WTC11 (cell line): ENCODE measurements at regions not wholly inside any gene's neighbourhood (a gene's known extent, or its start where the extent isn't known, plus 50 kb on each side); places are given as distances from the start of the nearest gene placed in this dataset.

Experiments used
- ATAC-seq: fragments of 200-7000 bp; cut with Tn5 transposase; 2 replicates; pipeline ENCODE4 v1.10.0; 2021; ENCODE audit warnings: mild to moderate bottlenecking, moderate library complexity
- CTCF ChIA-PET: fragments of 300-600 bp; sonication (Branson Sonifier 250); formaldehyde crosslinking; loops from one replicate; lab custom pipeline; 2021; ENCODE audit warnings: antibody characterized with exemption; lab: Charles Lee
- POLR2A ChIA-PET: fragments of 350-600 bp; sonication (Branson Sonifier 250); formaldehyde crosslinking; loops from one replicate; lab custom pipeline; 2021; ENCODE audit warnings: antibody characterized with exemption; lab: Charles Lee
- DNase-seq: peaks from one replicate; pipeline ENCODE4 v3.0.0; 2021; ENCODE audit warnings: low spot score
- H3K27ac Mint-ChIP-seq: 2 replicates; pipeline ENCODE4 v1.8.0; 2021; ENCODE audit warnings: mixed read lengths
- H3K27me3 Mint-ChIP-seq: 2 replicates; pipeline ENCODE4 v1.8.0; 2021; ENCODE audit warnings: low read depth, mild to moderate bottlenecking, moderate library complexity, mixed read lengths
- H3K36me3 Mint-ChIP-seq: 2 replicates; pipeline ENCODE4 v1.8.0; 2021; ENCODE audit warnings: mixed read lengths
- H3K4me1 Mint-ChIP-seq: 2 replicates; pipeline ENCODE4 v1.8.0; 2022; ENCODE audit warnings: mixed read lengths
- H3K4me3 Mint-ChIP-seq: 2 replicates; pipeline ENCODE4 v1.8.0; 2021; ENCODE audit warnings: mild to moderate bottlenecking, moderate library complexity, mixed read lengths
- H3K9me3 Mint-ChIP-seq: 2 replicates; pipeline ENCODE4 v1.8.0; 2021; ENCODE audit warnings: mixed read lengths
- ATF1 ChIP-seq: sonication (generic); formaldehyde crosslinking; IDR thresholded peaks from 2 replicates; pipeline ENCODE4 v1.8.1; 2023; ENCODE audit warnings: mild to moderate bottlenecking, moderate library complexity, missing genetic modification reagents
- ETV6 ChIP-seq: sonication (generic); formaldehyde crosslinking; IDR thresholded peaks from 2 replicates; pipeline ENCODE4 v1.8.1; 2022; ENCODE audit warnings: mild to moderate bottlenecking, missing genetic modification reagents
- IRF2 ChIP-seq: sonication (generic); formaldehyde crosslinking; IDR thresholded peaks from 2 replicates; pipeline ENCODE4 v1.8.0; 2022; ENCODE audit warnings: low read depth, missing genetic modification reagents, borderline replicate concordance
- MYBL2 ChIP-seq: sonication (generic); formaldehyde crosslinking; IDR thresholded peaks from 2 replicates; pipeline ENCODE4 v1.8.1; 2023; ENCODE audit warnings: mild to moderate bottlenecking, moderate library complexity, missing genetic modification reagents
- RELA ChIP-seq: sonication (generic); formaldehyde crosslinking; IDR thresholded peaks from 2 replicates; pipeline ENCODE4 v1.8.1; 2022; ENCODE audit warnings: missing genetic modification reagents, mild to moderate bottlenecking, borderline replicate concordance
- RORB ChIP-seq: fragments of 250-450 bp; sonication (Bioruptor Pico); IDR thresholded peaks from 2 replicates; pipeline ENCODE4 v1.9.0; 2021; ENCODE audit warnings: mild to moderate bottlenecking
- SP1 ChIP-seq: sonication (generic); formaldehyde crosslinking; conservative IDR thresholded peaks from 2 replicates; pipeline ENCODE4 v1.8.1; 2022; ENCODE audit warnings: missing genetic modification reagents
- TP53 ChIP-seq: sonication (generic); formaldehyde crosslinking; IDR thresholded peaks from 2 replicates; pipeline ENCODE4 v1.8.1; 2023; ENCODE audit warnings: mild to moderate bottlenecking, missing genetic modification reagents
- ZNF396 ChIP-seq: fragments of 250-450 bp; sonication (Bioruptor Pico); IDR thresholded peaks from 2 replicates; pipeline ENCODE4 v1.8.0; 2021; ENCODE audit warnings: mild to moderate bottlenecking, moderate library complexity, borderline replicate concordance
- ZNF671 ChIP-seq: fragments of 250-450 bp; sonication (Bioruptor Pico); IDR thresholded peaks from 2 replicates; pipeline ENCODE4 v1.8.0; 2021; ENCODE audit warnings: mild to moderate bottlenecking
- TF ChIP-seq, protein P1 (sequence below): fragments of 250-450 bp; sonication (Bioruptor Pico); IDR thresholded peaks from 2 replicates; pipeline ENCODE4 v1.9.0; 2021; ENCODE audit warnings: mild to moderate bottlenecking
- TF ChIP-seq, protein P2 (sequence below): sonication (generic); formaldehyde crosslinking; IDR thresholded peaks from 2 replicates; pipeline ENCODE4 v1.8.0; 2022; ENCODE audit warnings: mild to moderate bottlenecking, missing genetic modification reagents
- TF ChIP-seq, protein P3 (sequence below): sonication (generic); formaldehyde crosslinking; IDR thresholded peaks from 2 replicates; pipeline ENCODE4 v1.8.0; 2023; ENCODE audit warnings: mild to moderate bottlenecking, missing genetic modification reagents
- TF ChIP-seq, protein P4 (sequence below): fragments of 250-450 bp; sonication (Bioruptor Pico); IDR thresholded peaks from 2 replicates; pipeline ENCODE4 v2.1.2; 2022; ENCODE audit warnings: mild to moderate bottlenecking, moderate library complexity
- TF ChIP-seq, protein P5 (sequence below): sonication (generic); formaldehyde crosslinking; IDR thresholded peaks from 2 replicates; pipeline ENCODE4 v1.8.1; 2022; ENCODE audit warnings: low read depth, missing genetic modification reagents, borderline replicate concordance

DNA sequence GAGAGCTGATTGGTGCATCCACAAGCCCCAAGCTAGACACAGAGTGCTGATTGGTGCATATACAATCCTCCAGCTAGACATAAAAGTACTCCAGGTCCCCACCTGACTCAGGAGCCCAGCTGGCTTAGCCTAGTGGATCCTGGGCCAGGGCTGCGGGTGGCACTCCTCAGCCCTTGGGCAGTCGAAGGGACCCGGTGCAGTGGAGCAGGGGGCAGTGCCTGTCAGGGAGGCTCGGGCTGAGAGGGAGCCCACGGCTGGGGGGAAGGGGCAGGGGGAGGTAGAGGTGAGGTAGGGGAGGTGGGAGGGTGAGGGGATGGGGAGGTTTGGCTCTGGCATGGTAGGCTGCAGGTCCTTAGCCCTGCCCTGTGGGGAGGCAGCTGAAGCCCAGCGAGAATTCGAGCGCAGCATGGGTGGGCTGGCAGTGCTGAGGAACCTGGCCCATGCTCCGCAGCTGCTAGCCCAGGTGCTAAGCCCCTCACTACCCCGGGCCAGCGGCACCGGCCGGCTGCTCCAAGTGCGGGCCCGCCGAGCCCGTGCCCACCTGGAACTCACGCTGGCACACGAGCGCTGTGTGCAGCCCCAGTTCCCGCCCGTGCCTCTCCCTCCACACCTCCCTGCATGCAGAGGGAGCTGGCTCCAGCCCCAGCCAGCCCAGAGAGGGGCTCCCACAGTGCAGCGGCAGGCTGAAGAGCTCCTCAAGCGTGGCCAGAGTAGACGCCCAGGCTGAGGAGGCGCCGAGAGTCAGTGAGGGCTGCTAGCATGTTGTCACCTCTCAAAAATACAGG lies 742.8 kb downstream of the FAM181B start:
- no peak for ATAC-seq
- POLR2A ChIA-PET = no interaction called here
- CTCF ChIA-PET = no interaction called here
- H3K27ac Mint-ChIP-seq = no peak overlapping the region
- peaks cover 6% of the 10 kb centered on the region; the same call in 1 of the 2 replicates for H3K4me1 Mint-ChIP-seq
- TF ChIP-seq, protein P1, sequence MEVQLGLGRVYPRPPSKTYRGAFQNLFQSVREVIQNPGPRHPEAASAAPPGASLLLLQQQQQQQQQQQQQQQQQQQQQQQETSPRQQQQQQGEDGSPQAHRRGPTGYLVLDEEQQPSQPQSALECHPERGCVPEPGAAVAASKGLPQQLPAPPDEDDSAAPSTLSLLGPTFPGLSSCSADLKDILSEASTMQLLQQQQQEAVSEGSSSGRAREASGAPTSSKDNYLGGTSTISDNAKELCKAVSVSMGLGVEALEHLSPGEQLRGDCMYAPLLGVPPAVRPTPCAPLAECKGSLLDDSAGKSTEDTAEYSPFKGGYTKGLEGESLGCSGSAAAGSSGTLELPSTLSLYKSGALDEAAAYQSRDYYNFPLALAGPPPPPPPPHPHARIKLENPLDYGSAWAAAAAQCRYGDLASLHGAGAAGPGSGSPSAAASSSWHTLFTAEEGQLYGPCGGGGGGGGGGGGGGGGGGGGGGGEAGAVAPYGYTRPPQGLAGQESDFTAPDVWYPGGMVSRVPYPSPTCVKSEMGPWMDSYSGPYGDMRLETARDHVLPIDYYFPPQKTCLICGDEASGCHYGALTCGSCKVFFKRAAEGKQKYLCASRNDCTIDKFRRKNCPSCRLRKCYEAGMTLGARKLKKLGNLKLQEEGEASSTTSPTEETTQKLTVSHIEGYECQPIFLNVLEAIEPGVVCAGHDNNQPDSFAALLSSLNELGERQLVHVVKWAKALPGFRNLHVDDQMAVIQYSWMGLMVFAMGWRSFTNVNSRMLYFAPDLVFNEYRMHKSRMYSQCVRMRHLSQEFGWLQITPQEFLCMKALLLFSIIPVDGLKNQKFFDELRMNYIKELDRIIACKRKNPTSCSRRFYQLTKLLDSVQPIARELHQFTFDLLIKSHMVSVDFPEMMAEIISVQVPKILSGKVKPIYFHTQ (CRISPR knock-in tag) = no peak
- TF ChIP-seq, protein P2, sequence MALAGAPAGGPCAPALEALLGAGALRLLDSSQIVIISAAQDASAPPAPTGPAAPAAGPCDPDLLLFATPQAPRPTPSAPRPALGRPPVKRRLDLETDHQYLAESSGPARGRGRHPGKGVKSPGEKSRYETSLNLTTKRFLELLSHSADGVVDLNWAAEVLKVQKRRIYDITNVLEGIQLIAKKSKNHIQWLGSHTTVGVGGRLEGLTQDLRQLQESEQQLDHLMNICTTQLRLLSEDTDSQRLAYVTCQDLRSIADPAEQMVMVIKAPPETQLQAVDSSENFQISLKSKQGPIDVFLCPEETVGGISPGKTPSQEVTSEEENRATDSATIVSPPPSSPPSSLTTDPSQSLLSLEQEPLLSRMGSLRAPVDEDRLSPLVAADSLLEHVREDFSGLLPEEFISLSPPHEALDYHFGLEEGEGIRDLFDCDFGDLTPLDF = no peak
- no peak for TF ChIP-seq MYBL2
- TF ChIP-seq, protein P3, sequence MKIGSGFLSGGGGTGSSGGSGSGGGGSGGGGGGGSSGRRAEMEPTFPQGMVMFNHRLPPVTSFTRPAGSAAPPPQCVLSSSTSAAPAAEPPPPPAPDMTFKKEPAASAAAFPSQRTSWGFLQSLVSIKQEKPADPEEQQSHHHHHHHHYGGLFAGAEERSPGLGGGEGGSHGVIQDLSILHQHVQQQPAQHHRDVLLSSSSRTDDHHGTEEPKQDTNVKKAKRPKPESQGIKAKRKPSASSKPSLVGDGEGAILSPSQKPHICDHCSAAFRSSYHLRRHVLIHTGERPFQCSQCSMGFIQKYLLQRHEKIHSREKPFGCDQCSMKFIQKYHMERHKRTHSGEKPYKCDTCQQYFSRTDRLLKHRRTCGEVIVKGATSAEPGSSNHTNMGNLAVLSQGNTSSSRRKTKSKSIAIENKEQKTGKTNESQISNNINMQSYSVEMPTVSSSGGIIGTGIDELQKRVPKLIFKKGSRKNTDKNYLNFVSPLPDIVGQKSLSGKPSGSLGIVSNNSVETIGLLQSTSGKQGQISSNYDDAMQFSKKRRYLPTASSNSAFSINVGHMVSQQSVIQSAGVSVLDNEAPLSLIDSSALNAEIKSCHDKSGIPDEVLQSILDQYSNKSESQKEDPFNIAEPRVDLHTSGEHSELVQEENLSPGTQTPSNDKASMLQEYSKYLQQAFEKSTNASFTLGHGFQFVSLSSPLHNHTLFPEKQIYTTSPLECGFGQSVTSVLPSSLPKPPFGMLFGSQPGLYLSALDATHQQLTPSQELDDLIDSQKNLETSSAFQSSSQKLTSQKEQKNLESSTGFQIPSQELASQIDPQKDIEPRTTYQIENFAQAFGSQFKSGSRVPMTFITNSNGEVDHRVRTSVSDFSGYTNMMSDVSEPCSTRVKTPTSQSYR (CRISPR knock-in tag) = no peak
- no peak for TF ChIP-seq ATF1
- TF ChIP-seq, protein P4, sequence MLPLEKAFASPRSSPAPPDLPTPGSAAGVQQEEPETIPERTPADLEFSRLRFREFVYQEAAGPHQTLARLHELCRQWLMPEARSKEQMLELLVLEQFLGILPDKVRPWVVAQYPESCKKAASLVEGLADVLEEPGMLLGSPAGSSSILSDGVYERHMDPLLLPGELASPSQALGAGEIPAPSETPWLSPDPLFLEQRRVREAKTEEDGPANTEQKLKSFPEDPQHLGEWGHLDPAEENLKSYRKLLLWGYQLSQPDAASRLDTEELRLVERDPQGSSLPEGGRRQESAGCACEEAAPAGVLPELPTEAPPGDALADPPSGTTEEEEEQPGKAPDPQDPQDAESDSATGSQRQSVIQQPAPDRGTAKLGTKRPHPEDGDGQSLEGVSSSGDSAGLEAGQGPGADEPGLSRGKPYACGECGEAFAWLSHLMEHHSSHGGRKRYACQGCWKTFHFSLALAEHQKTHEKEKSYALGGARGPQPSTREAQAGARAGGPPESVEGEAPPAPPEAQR (CRISPR knock-in tag) = no peak
- TF ChIP-seq ZNF671 = no peak
- no peak for TF ChIP-seq RORB
- TF ChIP-seq, all 79 proteins: peak for 0
- peaks cover 29% of the 10 kb centered on the region for H3K36me3 Mint-ChIP-seq
- no peak overlapping the region for H3K4me3 Mint-ChIP-seq
- no peak for DNase-seq
- H3K27me3 Mint-ChIP-seq = no peaks in the 10 kb centered on the region
- H3K9me3 Mint-ChIP-seq = peaks cover 44% of the 10 kb centered on the region

DNA sequence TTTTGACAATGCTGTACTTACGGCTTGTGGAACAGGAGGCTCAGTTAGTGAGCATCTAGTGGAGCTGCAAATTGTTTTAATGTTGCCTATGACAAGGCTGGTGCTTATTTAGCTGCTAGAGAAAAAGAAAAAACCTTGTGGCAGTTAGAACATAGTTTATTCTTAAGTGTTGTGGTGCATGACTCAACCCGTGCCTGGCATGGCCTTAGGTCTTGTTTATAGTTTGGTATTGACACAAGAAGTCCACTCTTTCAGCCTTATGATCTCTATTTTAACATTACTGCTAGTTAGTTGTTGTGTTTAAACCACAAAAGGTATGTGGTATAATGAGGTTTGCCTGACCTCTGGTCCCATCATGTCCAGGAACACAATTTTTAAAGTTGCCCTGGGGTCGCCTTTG lies 744.6 kb downstream of the FAM181B start:
- DNase-seq = no peak
- Mint-ChIP-seq H3K9me3 (peaks cover 59% of the 10 kb centered on the region), H3K4me1 (peaks cover 6% of the 10 kb centered on the region; the same call in 1 of the 2 replicates)
- TF ChIP-seq, protein P5, sequence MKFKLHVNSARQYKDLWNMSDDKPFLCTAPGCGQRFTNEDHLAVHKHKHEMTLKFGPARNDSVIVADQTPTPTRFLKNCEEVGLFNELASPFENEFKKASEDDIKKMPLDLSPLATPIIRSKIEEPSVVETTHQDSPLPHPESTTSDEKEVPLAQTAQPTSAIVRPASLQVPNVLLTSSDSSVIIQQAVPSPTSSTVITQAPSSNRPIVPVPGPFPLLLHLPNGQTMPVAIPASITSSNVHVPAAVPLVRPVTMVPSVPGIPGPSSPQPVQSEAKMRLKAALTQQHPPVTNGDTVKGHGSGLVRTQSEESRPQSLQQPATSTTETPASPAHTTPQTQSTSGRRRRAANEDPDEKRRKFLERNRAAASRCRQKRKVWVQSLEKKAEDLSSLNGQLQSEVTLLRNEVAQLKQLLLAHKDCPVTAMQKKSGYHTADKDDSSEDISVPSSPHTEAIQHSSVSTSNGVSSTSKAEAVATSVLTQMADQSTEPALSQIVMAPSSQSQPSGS = no peak
- TF ChIP-seq ZNF396 (CRISPR knock-in tag) (no peak), IRF2 (CRISPR knock-in tag) (no peak), TP53 (CRISPR knock-in tag) (no peak), ETV6 (CRISPR knock-in tag) (no peak), SP1 (CRISPR knock-in tag) (no peak), RELA (no peak)
- TF ChIP-seq, all 79 proteins: peak for 0
- POLR2A ChIA-PET = no interaction called here
- ATAC-seq = no peak
- CTCF ChIA-PET = no interaction called here
- no peak overlapping the region for H3K27ac Mint-ChIP-seq
- no peak overlapping the region for H3K4me3 Mint-ChIP-seq
- H3K36me3 Mint-ChIP-seq = peaks cover 36% of the 10 kb centered on the region
- no peaks in the 10 kb centered on the region for H3K27me3 Mint-ChIP-seq
